Brain microvascular endothelial cell (primary cell): ENCODE measurements at regions not wholly inside any gene's neighbourhood (a gene's known extent, or its start where the extent isn't known, plus 50 kb on each side); places are given as distances from the start of the nearest gene placed in this dataset.

Experiments
- DNase-seq: peaks from one replicate; pipeline ENCODE4 v3.0.0-alpha.2; 2020
- H3K27ac ChIP-seq: fragments of 250-450 bp; sonication (Bioruptor Pico); 2 replicates; pipeline ENCODE4 v1.5.1; 2020; ENCODE audit warnings: mild to moderate bottlenecking, moderate library complexity
- H3K27me3 ChIP-seq: fragments of 250-450 bp; sonication (Bioruptor Pico); replicated peaks from 2 replicates; pipeline ENCODE4 v1.5.1; 2020; ENCODE audit warnings: mild to moderate bottlenecking
- H3K36me3 ChIP-seq: fragments of 250-450 bp; sonication (Bioruptor Pico); replicated peaks from 2 replicates; pipeline ENCODE4 v1.5.1; 2020; ENCODE audit warnings: mild to moderate bottlenecking
- H3K4me3 ChIP-seq: 2 replicates; pipeline ENCODE4 v1.5.1; 2011; ENCODE audit warnings: low read depth, mild to moderate bottlenecking, control low read depth, low read length, moderate library complexity
- in situ Hi-C: cut with HindIII; loops from 2 replicates; pipeline ENCODE4 v1.10.0; 2017; ENCODE audit warnings: low sequenced_read_pairs, low pct_ligation_motif_present
- TF ChIP-seq, protein P1 (sequence below): IDR thresholded peaks from 2 replicates; pipeline ENCODE4 v1.5.1; 2011; ENCODE audit warnings: low read depth, mild to moderate bottlenecking, moderate library complexity, low read length, control low read depth, inconsistent platforms; ENCODE audit errors: missing control alignments

DNA sequence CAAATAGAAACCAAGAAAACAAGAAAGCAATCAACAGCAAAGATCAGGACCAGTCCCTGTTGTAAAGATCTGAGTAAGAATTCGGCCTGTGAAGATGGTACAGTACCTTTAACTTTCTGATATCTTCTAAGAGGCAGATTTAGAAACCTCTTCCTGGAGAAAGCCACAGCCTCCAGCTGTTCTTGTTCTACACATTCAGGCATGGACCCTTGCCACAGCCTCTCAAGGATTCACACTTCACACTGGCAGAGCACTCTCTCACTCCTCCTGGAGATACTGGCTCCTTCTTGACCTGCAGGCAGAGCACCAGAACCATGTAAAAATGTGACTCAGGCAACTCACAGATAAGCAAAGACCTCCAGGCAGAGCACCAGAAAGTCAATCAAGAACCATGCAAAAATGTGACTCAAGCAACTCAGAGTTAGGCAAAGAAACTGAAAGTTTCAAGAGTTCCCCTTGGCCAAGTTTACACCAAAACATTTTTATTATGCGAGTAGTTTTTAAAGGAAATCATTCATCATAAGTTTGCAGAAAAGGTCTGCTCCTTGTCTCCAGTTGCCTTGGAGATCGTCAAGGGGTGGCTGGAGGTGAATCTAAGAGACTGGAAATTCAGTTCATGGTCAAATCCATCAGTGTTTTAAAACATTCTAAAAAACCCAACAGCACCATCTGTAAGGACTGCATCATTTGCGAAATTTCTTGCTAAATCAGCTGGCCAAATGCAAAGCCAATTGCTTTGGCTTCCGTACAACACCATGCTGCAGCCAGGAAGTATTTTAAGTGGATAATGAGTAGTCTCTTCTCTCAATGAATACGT lies 119.3 kb upstream of the MDM1 start:
- Histone ChIP-seq H3K4me3 (no peak overlapping the region), H3K27me3 (no peaks in the 10 kb centered on the region), H3K27ac (no peak overlapping the region), H3K36me3 (no peaks in the 10 kb centered on the region)
- TF ChIP-seq, protein P1, sequence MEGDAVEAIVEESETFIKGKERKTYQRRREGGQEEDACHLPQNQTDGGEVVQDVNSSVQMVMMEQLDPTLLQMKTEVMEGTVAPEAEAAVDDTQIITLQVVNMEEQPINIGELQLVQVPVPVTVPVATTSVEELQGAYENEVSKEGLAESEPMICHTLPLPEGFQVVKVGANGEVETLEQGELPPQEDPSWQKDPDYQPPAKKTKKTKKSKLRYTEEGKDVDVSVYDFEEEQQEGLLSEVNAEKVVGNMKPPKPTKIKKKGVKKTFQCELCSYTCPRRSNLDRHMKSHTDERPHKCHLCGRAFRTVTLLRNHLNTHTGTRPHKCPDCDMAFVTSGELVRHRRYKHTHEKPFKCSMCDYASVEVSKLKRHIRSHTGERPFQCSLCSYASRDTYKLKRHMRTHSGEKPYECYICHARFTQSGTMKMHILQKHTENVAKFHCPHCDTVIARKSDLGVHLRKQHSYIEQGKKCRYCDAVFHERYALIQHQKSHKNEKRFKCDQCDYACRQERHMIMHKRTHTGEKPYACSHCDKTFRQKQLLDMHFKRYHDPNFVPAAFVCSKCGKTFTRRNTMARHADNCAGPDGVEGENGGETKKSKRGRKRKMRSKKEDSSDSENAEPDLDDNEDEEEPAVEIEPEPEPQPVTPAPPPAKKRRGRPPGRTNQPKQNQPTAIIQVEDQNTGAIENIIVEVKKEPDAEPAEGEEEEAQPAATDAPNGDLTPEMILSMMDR = no peak
- DNase-seq = peak; percentile 76
- in situ Hi-C loops = no loop called here

DNA sequence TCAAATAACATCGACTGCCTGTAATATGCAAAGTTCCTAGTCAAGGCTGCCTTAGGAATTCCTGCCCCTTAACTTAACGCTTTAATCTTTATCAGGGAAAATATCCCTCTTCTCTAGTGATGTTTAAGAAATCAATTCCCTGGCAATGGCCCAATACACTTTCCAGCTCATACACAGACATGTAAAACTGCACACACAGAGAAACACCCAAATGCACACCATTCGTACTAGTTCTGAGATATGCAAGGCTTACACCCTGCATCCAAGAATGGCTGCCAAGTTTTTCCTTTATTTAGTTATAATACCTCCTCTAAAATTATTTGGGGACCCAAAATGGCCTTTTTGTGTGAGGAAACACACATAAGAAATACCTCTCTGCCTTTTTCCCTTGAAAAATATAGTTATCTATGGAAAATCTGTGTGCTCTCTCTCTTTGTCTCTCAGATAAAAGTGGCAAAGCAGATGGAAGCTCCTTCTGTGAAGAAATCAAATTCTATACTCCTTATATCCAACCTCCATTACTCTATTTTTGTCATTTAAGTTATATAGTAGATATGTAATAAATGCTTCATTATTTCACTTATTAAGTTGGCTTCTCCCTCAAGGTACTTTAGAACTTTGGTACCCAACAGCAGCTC lies 120.0 kb upstream of the MDM1 start:
- in situ Hi-C loops = no loop called here
- TF ChIP-seq, protein P1 = no peak
- no peaks in the 10 kb centered on the region for H3K36me3 ChIP-seq
- H3K27ac ChIP-seq = no peak overlapping the region
- H3K27me3 ChIP-seq = no peaks in the 10 kb centered on the region
- no peak overlapping the region for H3K4me3 ChIP-seq
- no peak for DNase-seq

- no peak overlapping the region for H3K4me3 ChIP-seq
- DNase-seq = no peak
- in situ Hi-C loops = no loop called here
- no peak overlapping the region for H3K27ac ChIP-seq
- H3K27me3 ChIP-seq = no peaks in the 10 kb centered on the region
- no peaks in the 10 kb centered on the region for H3K36me3 ChIP-seq
- TF ChIP-seq, protein P1 = no peak
Measured at GRCh38 chr12:68453278-68453677, 121.1 kb upstream of the MDM1 start.

DNA sequence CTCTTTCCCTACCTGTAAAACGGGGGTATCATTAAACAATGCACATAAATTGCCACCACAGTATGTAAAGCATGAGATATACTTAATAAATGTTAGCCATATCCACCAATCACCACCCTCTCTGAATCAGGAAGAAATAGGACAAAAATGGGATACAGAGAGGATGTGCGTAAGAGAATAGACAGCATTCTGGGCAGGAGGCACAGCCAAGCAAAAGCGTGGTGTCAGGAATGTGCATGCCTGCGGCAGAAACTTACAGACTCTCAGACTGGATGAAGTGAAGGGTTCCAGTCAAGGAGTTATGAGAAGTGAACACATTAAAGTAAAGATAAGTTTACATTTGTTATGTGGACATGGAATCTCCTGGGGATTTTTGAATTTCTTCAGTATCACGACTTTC lies 121.7 kb upstream of the MDM1 start:
- no peaks in the 10 kb centered on the region for H3K36me3 ChIP-seq
- TF ChIP-seq, protein P1 = no peak
- no peaks in the 10 kb centered on the region for H3K27me3 ChIP-seq
- peak; percentile 36 for DNase-seq
- in situ Hi-C loops = no loop called here
- H3K27ac ChIP-seq = no peak overlapping the region
- no peak overlapping the region for H3K4me3 ChIP-seq

- no peak for DNase-seq
- Histone ChIP-seq H3K27me3 (no peaks in the 10 kb centered on the region), H3K27ac (no peak overlapping the region), H3K36me3 (no peaks in the 10 kb centered on the region), H3K4me3 (no peak overlapping the region)
- in situ Hi-C loops = no loop called here
- TF ChIP-seq, protein P1 = no peak
Measured at GRCh38 chr12:68454892-68455291, 122.7 kb upstream of the MDM1 start.
